Omental fat pad (tissue), 3 donors: ENCODE measurements at regions not wholly inside any gene's neighbourhood (a gene's known extent, or its start where the extent isn't known, plus 50 kb on each side); places are given as distances from the start of the nearest gene placed in this dataset.
"Not testable (repeated sequence)": the region's sequence is repeated elsewhere in the genome, so short reads cannot be mapped to it uniquely, and the experiment has no call there.

ENCODE experiments used
- ATAC-seq: fragments of 150-250 bp; one replicate; pipeline ENCODE4 v1.9.1; 2016; ENCODE audit warnings: mild to moderate bottlenecking, moderate library complexity; ENCODE audit not compliant: low FRiP score
- DNase-seq: peaks from one replicate; pipeline ENCODE4 v3.0.0-alpha.2; 2019; ENCODE audit warnings: low spot score
- TF ChIP-seq, protein P1 (sequence below), 3 donors: fragments of 450-650 bp; IDR thresholded peaks; one replicate each; pipeline ENCODE4 v1.5.1; 2016 to 2017; ENCODE audit warnings: antibody characterized with exemption in 3 of 3, mild to moderate bottlenecking in 3 of 3, moderate library complexity in 2 of 3

GRCh38 chr3:152768478-152768877 lies 66.5 kb upstream of the P2RY1 start:
- no peak for ATAC-seq
- TF ChIP-seq, protein P1, sequence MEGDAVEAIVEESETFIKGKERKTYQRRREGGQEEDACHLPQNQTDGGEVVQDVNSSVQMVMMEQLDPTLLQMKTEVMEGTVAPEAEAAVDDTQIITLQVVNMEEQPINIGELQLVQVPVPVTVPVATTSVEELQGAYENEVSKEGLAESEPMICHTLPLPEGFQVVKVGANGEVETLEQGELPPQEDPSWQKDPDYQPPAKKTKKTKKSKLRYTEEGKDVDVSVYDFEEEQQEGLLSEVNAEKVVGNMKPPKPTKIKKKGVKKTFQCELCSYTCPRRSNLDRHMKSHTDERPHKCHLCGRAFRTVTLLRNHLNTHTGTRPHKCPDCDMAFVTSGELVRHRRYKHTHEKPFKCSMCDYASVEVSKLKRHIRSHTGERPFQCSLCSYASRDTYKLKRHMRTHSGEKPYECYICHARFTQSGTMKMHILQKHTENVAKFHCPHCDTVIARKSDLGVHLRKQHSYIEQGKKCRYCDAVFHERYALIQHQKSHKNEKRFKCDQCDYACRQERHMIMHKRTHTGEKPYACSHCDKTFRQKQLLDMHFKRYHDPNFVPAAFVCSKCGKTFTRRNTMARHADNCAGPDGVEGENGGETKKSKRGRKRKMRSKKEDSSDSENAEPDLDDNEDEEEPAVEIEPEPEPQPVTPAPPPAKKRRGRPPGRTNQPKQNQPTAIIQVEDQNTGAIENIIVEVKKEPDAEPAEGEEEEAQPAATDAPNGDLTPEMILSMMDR (IDR thresholded peaks at IDR 0.05), result no peak
- DNase-seq, result no peak

DNA sequence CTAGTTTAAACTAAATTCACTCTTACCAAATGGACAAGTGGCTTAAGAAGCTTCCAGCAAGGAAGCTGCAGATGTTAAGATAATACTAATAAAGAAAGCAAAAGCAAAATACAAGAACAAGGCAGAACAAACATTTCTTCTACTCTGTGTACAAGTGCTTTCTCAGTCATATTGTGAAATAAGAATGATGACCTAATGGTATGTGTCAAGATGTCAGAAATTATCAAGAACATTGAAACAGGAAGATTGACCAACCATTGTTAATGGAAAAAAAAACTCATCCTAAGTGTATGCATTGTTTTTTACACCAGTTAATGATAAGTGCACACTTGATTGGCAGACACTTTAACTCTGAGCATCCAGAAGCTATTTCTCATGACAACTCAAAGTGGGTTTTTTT lies 65.4 kb upstream of the P2RY1 start:
- no peak for DNase-seq
- TF ChIP-seq, protein P1 (IDR thresholded peaks at IDR 0.05), result no peak
- ATAC-seq, result no peak

GRCh38 chr3:152770296-152770695 lies 64.6 kb upstream of the P2RY1 start:
- DNase-seq, result no peak
- TF ChIP-seq, protein P1 (IDR thresholded peaks at IDR 0.05), result no peak
- no peak for ATAC-seq

DNA sequence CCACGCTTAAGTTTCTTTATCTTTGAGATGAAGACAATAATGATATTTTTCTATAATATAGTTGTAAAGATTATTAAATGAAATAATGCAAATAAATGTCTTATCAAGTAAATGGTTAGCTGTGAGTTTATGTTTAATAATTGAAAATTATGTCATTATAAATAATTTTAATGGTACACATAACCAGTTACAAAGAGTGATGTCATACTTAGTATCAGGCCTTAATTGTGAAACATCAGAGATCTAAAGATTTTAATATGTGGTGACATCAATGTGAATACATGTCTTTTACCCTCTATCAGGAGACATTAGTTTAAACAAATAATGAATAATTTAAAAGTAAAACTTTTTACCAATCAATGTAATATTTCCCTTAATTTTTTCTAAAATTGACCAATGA lies 63.8 kb upstream of the P2RY1 start:
- TF ChIP-seq, protein P1 (IDR thresholded peaks at IDR 0.05), result no peak
- DNase-seq (no peak), ATAC-seq (no peak)

DNA sequence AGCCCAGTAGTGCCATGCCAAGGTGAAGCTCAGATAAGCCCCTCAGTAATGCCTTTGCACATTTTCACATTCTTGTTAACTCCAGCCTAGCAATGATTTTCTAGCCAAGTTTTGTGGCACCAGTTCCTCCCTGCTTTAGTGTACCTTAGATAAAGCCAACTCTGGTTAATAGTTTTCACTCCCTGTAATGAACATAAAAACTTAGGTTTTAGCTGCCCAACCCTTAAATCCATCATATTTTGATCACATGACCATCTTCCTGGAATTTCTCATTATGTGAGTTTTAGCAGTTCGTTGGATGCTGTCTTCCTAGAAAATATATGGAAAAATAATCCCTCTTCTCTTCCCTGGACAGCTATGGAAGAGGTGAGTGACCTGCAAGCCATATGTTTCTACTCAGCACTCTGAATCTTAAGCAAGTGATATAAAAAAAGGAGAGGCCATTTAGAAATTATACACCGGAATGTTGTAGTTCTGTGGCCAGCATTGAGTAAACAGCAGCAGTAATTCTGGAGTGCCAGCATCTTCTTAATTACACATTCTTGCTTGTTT lies 62.2 kb upstream of the P2RY1 start:
- ATAC-seq, result no peak
- TF ChIP-seq, protein P1 (IDR thresholded peaks at IDR 0.05), result no peak
- DNase-seq, result no peak

GRCh38 chr3:152773633-152774032 lies 61.3 kb upstream of the P2RY1 start:
- TF ChIP-seq, protein P1 (IDR thresholded peaks at IDR 0.05), result no peak
- ATAC-seq (no peak), DNase-seq (no peak)

DNA sequence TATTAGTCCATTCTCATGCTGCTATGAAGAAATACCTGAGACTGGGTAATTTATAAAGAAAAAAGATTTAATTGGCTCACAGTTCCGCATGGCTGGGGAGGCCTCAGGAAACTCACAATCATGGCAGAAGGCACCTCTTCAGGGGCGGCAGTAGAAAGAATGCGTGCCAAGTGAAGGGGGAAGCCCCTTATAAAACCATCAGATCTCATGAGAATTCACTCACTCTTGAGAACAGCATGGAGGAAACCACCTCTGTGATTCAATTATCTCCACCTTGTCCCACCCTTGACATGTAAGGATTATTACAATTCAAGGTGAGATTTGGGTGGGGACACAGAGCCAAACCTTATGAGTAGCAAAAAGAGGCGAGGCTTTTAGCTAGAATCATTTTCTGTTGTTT lies 60.7 kb upstream of the P2RY1 start:
- not testable (repeated sequence) for ATAC-seq, DNase-seq

- TF ChIP-seq, protein P1 (IDR thresholded peaks at IDR 0.05), result no peak
- ATAC-seq, result no peak
Measured at GRCh38 chr3:152778022-152778421, 56.9 kb upstream of the P2RY1 start.

More at GRCh38 chr3:152778022-152778421, 56.9 kb upstream of the P2RY1 start:
- DNase-seq, result no peak
